ENCODE measurements at regions not wholly inside any gene's neighbourhood (a gene's known extent, or its start where the extent isn't known, plus 50 kb on each side); places are given as distances from the start of the nearest gene placed in this dataset.
"Not testable (repeated sequence)": the region's sequence is repeated elsewhere in the genome, so short reads cannot be mapped to it uniquely, and the experiment has no call there.

- H4K8ac ChIP-seq (ENCODE audit: low read depth, low read length); H3K23ac ChIP-seq (ENCODE audit: low read length); H3K4me2 ChIP-seq (ENCODE audit: low read length); H3K4me3 ChIP-seq (ENCODE audit: low read length); H3K36me3 ChIP-seq (ENCODE audit: control insufficient read depth, insufficient read depth, low read length); H3K56ac ChIP-seq (ENCODE audit: low read length); H2AK5ac ChIP-seq (ENCODE audit: low read length); H2BK120ac ChIP-seq (ENCODE audit: low read depth, low read length); H4K5ac ChIP-seq (ENCODE audit: low read length); H3K79me2 ChIP-seq (ENCODE audit: control insufficient read depth, insufficient read depth, low read length); H3K9ac ChIP-seq (ENCODE audit: low read length); DNase-seq; H3K4ac ChIP-seq (ENCODE audit: low read depth, low read length); H2BK15ac ChIP-seq (replicated peaks; ENCODE audit: low read depth); H3K27ac ChIP-seq (ENCODE audit: low read depth, low read length); H3K4me1 ChIP-seq (ENCODE audit: control insufficient read depth, low read depth, low read length); H3K18ac ChIP-seq (ENCODE audit: low read length); H3K27me3 ChIP-seq (ENCODE audit: insufficient read depth, low read length, poor library complexity); H2BK5ac ChIP-seq (ENCODE audit: low read length); H3K79me1 ChIP-seq (ENCODE audit: low read length): not testable (repeated sequence)
- WGBS (ENCODE audit: extremely low coverage, insufficient coverage, low lambda C conversion rate), result no CpG with 5 or more reads among the region's 14 CpGs
These were observed 188.2 kb upstream of the PZP start for GRCh38 chr12:9396367-9396766.

GRCh38 chr12:9395220-9395619, 187.0 kb upstream of the PZP start:
- not testable (repeated sequence) for H3K18ac ChIP-seq (ENCODE audit: low read length); H3K27ac ChIP-seq (ENCODE audit: low read depth, low read length); H3K56ac ChIP-seq (ENCODE audit: low read length); H2AK5ac ChIP-seq (ENCODE audit: low read length); H3K79me1 ChIP-seq (ENCODE audit: low read length); H4K5ac ChIP-seq (ENCODE audit: low read length); DNase-seq; H3K4me2 ChIP-seq (ENCODE audit: low read length); H3K4me3 ChIP-seq (ENCODE audit: low read length); H2BK120ac ChIP-seq (ENCODE audit: low read depth, low read length); H2BK15ac ChIP-seq (replicated peaks; ENCODE audit: low read depth); H3K79me2 ChIP-seq (ENCODE audit: control insufficient read depth, insufficient read depth, low read length); H3K9ac ChIP-seq (ENCODE audit: low read length); H3K4ac ChIP-seq (ENCODE audit: low read depth, low read length); H2BK5ac ChIP-seq (ENCODE audit: low read length); H3K27me3 ChIP-seq (ENCODE audit: insufficient read depth, low read length, poor library complexity); H3K23ac ChIP-seq (ENCODE audit: low read length); H4K8ac ChIP-seq (ENCODE audit: low read depth, low read length); H3K4me1 ChIP-seq (ENCODE audit: control insufficient read depth, low read depth, low read length); H3K36me3 ChIP-seq (ENCODE audit: control insufficient read depth, insufficient read depth, low read length)
- WGBS (ENCODE audit: extremely low coverage, insufficient coverage, low lambda C conversion rate), result no CpG with 5 or more reads among the region's 5 CpGs

DNA sequence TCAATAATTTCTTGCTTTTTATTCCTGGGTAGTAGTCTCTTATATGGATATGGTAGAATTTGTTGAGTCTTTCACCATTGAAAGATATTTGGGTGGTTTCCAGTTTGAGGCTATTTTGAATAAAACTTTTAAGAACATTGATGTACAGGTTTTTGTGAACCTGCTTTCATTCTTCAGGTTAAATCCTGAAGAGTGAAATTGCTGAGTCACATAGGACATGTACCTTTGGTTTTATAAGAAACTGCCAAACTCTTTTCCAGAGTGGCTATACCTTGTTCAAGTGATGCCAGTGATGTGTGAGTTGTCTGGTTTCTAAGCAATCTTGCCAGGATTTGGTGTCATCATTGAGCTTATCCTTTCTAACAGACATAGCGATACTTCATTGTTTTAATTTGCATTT, 184.6 kb upstream of the PZP start:
- Histone ChIP-seq H3K36me3 (ENCODE audit: control insufficient read depth, insufficient read depth, low read length) (no peaks in the 10 kb centered on the region), H4K5ac (ENCODE audit: low read length) (no peak overlapping the region), H3K79me1 (ENCODE audit: low read length) (no peaks in the 10 kb centered on the region), H3K27ac (ENCODE audit: low read depth, low read length) (no peak overlapping the region), H3K18ac (ENCODE audit: low read length) (no peak overlapping the region), H3K9ac (ENCODE audit: low read length) (no peak overlapping the region), H2BK15ac (replicated peaks; ENCODE audit: low read depth) (no peak overlapping the region), H4K8ac (ENCODE audit: low read depth, low read length) (no peak overlapping the region), H2AK5ac (ENCODE audit: low read length) (no peak overlapping the region), H3K4me2 (ENCODE audit: low read length) (no peak overlapping the region), H2BK5ac (ENCODE audit: low read length) (no peak overlapping the region), H3K27me3 (ENCODE audit: insufficient read depth, low read length, poor library complexity) (no peaks in the 10 kb centered on the region), H3K56ac (ENCODE audit: low read length) (no peak overlapping the region), H2BK120ac (ENCODE audit: low read depth, low read length) (no peak overlapping the region), H3K4me3 (ENCODE audit: low read length) (no peak overlapping the region), H3K4me1 (ENCODE audit: control insufficient read depth, low read depth, low read length) (no peaks in the 10 kb centered on the region), H3K23ac (ENCODE audit: low read length) (no peak overlapping the region), H3K4ac (ENCODE audit: low read depth, low read length) (no peak overlapping the region), H3K79me2 (ENCODE audit: control insufficient read depth, insufficient read depth, low read length) (no peaks in the 10 kb centered on the region)
- WGBS (ENCODE audit: extremely low coverage, insufficient coverage, low lambda C conversion rate), result no CpG with 5 or more reads among the region's 1 CpG
- DNase-seq, result no peak

DNA sequence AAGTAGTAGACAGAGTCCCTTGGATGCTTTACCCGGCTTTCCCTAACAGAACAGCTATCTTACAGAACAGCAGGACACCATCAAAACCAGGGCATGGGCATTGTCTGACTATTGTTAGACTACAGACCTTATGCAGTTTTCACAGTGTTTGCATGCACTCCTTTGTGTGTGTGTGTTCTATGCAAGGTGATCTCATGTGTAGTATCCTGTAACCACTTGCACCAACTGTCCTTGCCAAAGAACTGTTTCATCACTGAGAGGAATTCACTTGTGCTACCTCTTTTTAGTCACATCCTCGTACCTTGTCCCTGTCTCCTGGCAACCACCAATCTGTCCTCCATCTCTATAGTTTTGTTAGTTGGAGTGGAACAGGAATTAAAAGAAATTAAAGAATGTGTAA, 183.6 kb upstream of the PZP start:
- H3K36me3 ChIP-seq (ENCODE audit: control insufficient read depth, insufficient read depth, low read length), result no peaks in the 10 kb centered on the region
- no peak overlapping the region for H3K18ac ChIP-seq (ENCODE audit: low read length)
- no peak overlapping the region for H2BK120ac ChIP-seq (ENCODE audit: low read depth, low read length)
- H3K23ac ChIP-seq (ENCODE audit: low read length), result no peak overlapping the region
- H2AK5ac ChIP-seq (ENCODE audit: low read length), result no peak overlapping the region
- no CpG with 5 or more reads among the region's 2 CpGs for whole genome bisulfite sequencing (ENCODE audit: extremely low coverage, insufficient coverage, low lambda C conversion rate)
- no peak overlapping the region for H2BK15ac ChIP-seq (replicated peaks; ENCODE audit: low read depth)
- no peaks in the 10 kb centered on the region for H3K4me1 ChIP-seq (ENCODE audit: control insufficient read depth, low read depth, low read length)
- no peaks in the 10 kb centered on the region for H3K79me1 ChIP-seq (ENCODE audit: low read length)
- no peak overlapping the region for H4K8ac ChIP-seq (ENCODE audit: low read depth, low read length)
- H3K27me3 ChIP-seq (ENCODE audit: insufficient read depth, low read length, poor library complexity), result no peaks in the 10 kb centered on the region
- H3K56ac ChIP-seq (ENCODE audit: low read length), result no peak overlapping the region
- no peak overlapping the region for H3K27ac ChIP-seq (ENCODE audit: low read depth, low read length)
- H3K4me3 ChIP-seq (ENCODE audit: low read length), result no peak overlapping the region
- no peaks in the 10 kb centered on the region for H3K79me2 ChIP-seq (ENCODE audit: control insufficient read depth, insufficient read depth, low read length)
- no peak overlapping the region for H2BK5ac ChIP-seq (ENCODE audit: low read length)
- no peak overlapping the region for H4K5ac ChIP-seq (ENCODE audit: low read length)
- no peak overlapping the region for H3K9ac ChIP-seq (ENCODE audit: low read length)
- no peak for DNase-seq
- H3K4ac ChIP-seq (ENCODE audit: low read depth, low read length), result no peak overlapping the region
- H3K4me2 ChIP-seq (ENCODE audit: low read length), result no peak overlapping the region

GRCh38 chr12:9390761-9391160, 182.6 kb upstream of the PZP start:
- Histone ChIP-seq H3K27ac (ENCODE audit: low read depth, low read length) (no peak overlapping the region), H3K4me1 (ENCODE audit: control insufficient read depth, low read depth, low read length) (no peaks in the 10 kb centered on the region), H4K8ac (ENCODE audit: low read depth, low read length) (no peak overlapping the region), H2BK120ac (ENCODE audit: low read depth, low read length) (no peak overlapping the region), H3K18ac (ENCODE audit: low read length) (no peak overlapping the region), H3K27me3 (ENCODE audit: insufficient read depth, low read length, poor library complexity) (no peaks in the 10 kb centered on the region), H3K23ac (ENCODE audit: low read length) (no peak overlapping the region), H3K4ac (ENCODE audit: low read depth, low read length) (no peak overlapping the region), H2BK5ac (ENCODE audit: low read length) (no peak overlapping the region), H3K4me3 (ENCODE audit: low read length) (no peak overlapping the region), H2BK15ac (replicated peaks; ENCODE audit: low read depth) (no peak overlapping the region), H3K36me3 (ENCODE audit: control insufficient read depth, insufficient read depth, low read length) (no peaks in the 10 kb centered on the region), H3K79me1 (ENCODE audit: low read length) (no peaks in the 10 kb centered on the region), H3K56ac (ENCODE audit: low read length) (no peak overlapping the region), H2AK5ac (ENCODE audit: low read length) (no peak overlapping the region), H3K4me2 (ENCODE audit: low read length) (no peak overlapping the region), H4K5ac (ENCODE audit: low read length) (no peak overlapping the region), H3K9ac (ENCODE audit: low read length) (no peak overlapping the region), H3K79me2 (ENCODE audit: control insufficient read depth, insufficient read depth, low read length) (no peaks in the 10 kb centered on the region)
- 100% methylated on average over 1 of the region's 3 CpGs for WGBS (ENCODE audit: extremely low coverage, insufficient coverage, low lambda C conversion rate)
- no peak for DNase-seq

- no peak overlapping the region for H3K56ac ChIP-seq (ENCODE audit: low read length)
These were observed 181.6 kb upstream of the PZP start for GRCh38 chr12:9389796-9390195.

More at GRCh38 chr12:9389796-9390195, 181.6 kb upstream of the PZP start:
- no peak overlapping the region for H3K4me2 ChIP-seq (ENCODE audit: low read length)
- H3K23ac ChIP-seq (ENCODE audit: low read length), result no peak overlapping the region
- no peak overlapping the region for H2BK15ac ChIP-seq (replicated peaks; ENCODE audit: low read depth)
- no peak overlapping the region for H3K4ac ChIP-seq (ENCODE audit: low read depth, low read length)
- H4K8ac ChIP-seq (ENCODE audit: low read depth, low read length), result no peak overlapping the region
- H3K4me1 ChIP-seq (ENCODE audit: control insufficient read depth, low read depth, low read length), result no peaks in the 10 kb centered on the region
- no peak overlapping the region for H2AK5ac ChIP-seq (ENCODE audit: low read length)
- no peak overlapping the region for H2BK5ac ChIP-seq (ENCODE audit: low read length)
- no peak overlapping the region for H3K27ac ChIP-seq (ENCODE audit: low read depth, low read length)
- H4K5ac ChIP-seq (ENCODE audit: low read length), result no peak overlapping the region
- no peaks in the 10 kb centered on the region for H3K79me1 ChIP-seq (ENCODE audit: low read length)
- no peak overlapping the region for H3K18ac ChIP-seq (ENCODE audit: low read length)
- H3K79me2 ChIP-seq (ENCODE audit: control insufficient read depth, insufficient read depth, low read length), result no peaks in the 10 kb centered on the region
- DNase-seq, result no peak
- WGBS (ENCODE audit: extremely low coverage, insufficient coverage, low lambda C conversion rate), result no CpG with 5 or more reads among the region's 10 CpGs
- no peak overlapping the region for H2BK120ac ChIP-seq (ENCODE audit: low read depth, low read length)
- H3K4me3 ChIP-seq (ENCODE audit: low read length), result no peak overlapping the region
- no peaks in the 10 kb centered on the region for H3K27me3 ChIP-seq (ENCODE audit: insufficient read depth, low read length, poor library complexity)
- no peaks in the 10 kb centered on the region for H3K36me3 ChIP-seq (ENCODE audit: control insufficient read depth, insufficient read depth, low read length)
- no peak overlapping the region for H3K9ac ChIP-seq (ENCODE audit: low read length)
